ENCODE measurements at regions not wholly inside any gene's neighbourhood (a gene's known extent, or its start where the extent isn't known, plus 50 kb on each side); places are given as distances from the start of the nearest gene placed in this dataset.

GRCh38 chr4:78703079-78703478 lies 73.1 kb upstream of the BMP2K start:
- Histone ChIP-seq H3K9me3 (ENCODE audit: insufficient read depth, low read length, severe bottlenecking) (peaks cover 8% of the 10 kb centered on the region), H3K9ac (ENCODE audit: low read depth, low read length) (no peak overlapping the region), H3K27me3 (ENCODE audit: insufficient read depth, low read length, poor library complexity) (no peaks in the 10 kb centered on the region), H3K4me3 (ENCODE audit: low read depth in 1 of 2, low read length in 2 of 2) (no peak overlapping the region), H3K27ac (ENCODE audit: low read length) (no peak overlapping the region), H3K79me2 (ENCODE audit: insufficient read depth, low read length) (no peaks in the 10 kb centered on the region), H4K20me1 (ENCODE audit: insufficient read depth, low read length) (no peaks in the 10 kb centered on the region), H3K4me2 (ENCODE audit: insufficient read depth, low read length) (no peak overlapping the region), H3K4me1 (ENCODE audit: insufficient read depth, low read length) (no peaks in the 10 kb centered on the region), H3K36me3 (ENCODE audit: insufficient read depth, low read length) (no peaks in the 10 kb centered on the region), H2AFZ (ENCODE audit: low read depth, low read length) (no peak overlapping the region)
- DNase-seq (no peak), ATAC-seq (ENCODE audit: insufficient read depth, low read depth) (no peak)
- TF ChIP-seq EZH2 (IDR thresholded peaks at IDR 0.05; ENCODE audit: borderline replicate concordance, low read depth, low read length, severe bottlenecking): no peak
- no peak for TF ChIP-seq CTCF (IDR thresholded peaks at IDR 0.05; ENCODE audit: borderline replicate concordance, extremely low read depth, low read length, poor library complexity, severe bottlenecking)

DNA sequence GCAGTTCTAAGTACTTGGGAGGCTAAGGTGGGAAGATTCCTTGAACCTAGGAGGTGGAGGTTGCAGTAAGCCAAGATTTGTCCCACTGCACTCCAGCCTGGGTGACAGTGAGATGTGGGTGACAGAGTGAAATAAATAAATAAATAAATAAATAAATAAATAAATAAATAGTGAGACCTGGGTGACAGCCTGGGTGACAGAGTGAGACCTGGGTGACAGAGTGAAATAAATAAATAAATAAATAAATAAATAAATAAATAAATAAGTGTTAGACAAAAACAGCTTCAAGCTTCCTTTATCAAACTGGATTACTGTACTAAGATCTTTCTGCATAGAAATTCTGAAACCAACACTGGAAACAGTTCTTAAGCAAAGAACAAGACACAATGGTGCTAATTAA lies 71.8 kb upstream of the BMP2K start:
- Histone ChIP-seq H4K20me1 (ENCODE audit: insufficient read depth, low read length) (no peaks in the 10 kb centered on the region), H3K9me3 (ENCODE audit: insufficient read depth, low read length, severe bottlenecking) (peaks cover 8% of the 10 kb centered on the region), H3K27me3 (ENCODE audit: insufficient read depth, low read length, poor library complexity) (no peaks in the 10 kb centered on the region), H3K27ac (ENCODE audit: low read length) (no peak overlapping the region), H3K4me1 (ENCODE audit: insufficient read depth, low read length) (no peaks in the 10 kb centered on the region), H2AFZ (ENCODE audit: low read depth, low read length) (no peak overlapping the region), H3K4me3 (ENCODE audit: low read depth in 1 of 2, low read length in 2 of 2) (no peak overlapping the region), H3K36me3 (ENCODE audit: insufficient read depth, low read length) (no peaks in the 10 kb centered on the region), H3K9ac (ENCODE audit: low read depth, low read length) (no peak overlapping the region), H3K79me2 (ENCODE audit: insufficient read depth, low read length) (no peaks in the 10 kb centered on the region), H3K4me2 (ENCODE audit: insufficient read depth, low read length) (no peak overlapping the region)
- TF ChIP-seq EZH2 (IDR thresholded peaks at IDR 0.05; ENCODE audit: borderline replicate concordance, low read depth, low read length, severe bottlenecking) (no peak), CTCF (IDR thresholded peaks at IDR 0.05; ENCODE audit: borderline replicate concordance, extremely low read depth, low read length, poor library complexity, severe bottlenecking) (no peak)
- DNase-seq: no peak
- no peak for ATAC-seq (ENCODE audit: insufficient read depth, low read depth)

GRCh38 chr4:78704981-78705683 lies 71.0 kb upstream of the BMP2K start:
- H3K79me2 ChIP-seq (ENCODE audit: insufficient read depth, low read length): no peaks in the 10 kb centered on the region
- no peaks in the 10 kb centered on the region for H4K20me1 ChIP-seq (ENCODE audit: insufficient read depth, low read length)
- peaks cover 8% of the 10 kb centered on the region for H3K9me3 ChIP-seq (ENCODE audit: insufficient read depth, low read length, severe bottlenecking)
- H3K27me3 ChIP-seq (ENCODE audit: insufficient read depth, low read length, poor library complexity): no peaks in the 10 kb centered on the region
- H3K9ac ChIP-seq (ENCODE audit: low read depth, low read length): no peak overlapping the region
- no peak overlapping the region for H2AFZ ChIP-seq (ENCODE audit: low read depth, low read length)
- H3K4me1 ChIP-seq (ENCODE audit: insufficient read depth, low read length): no peaks in the 10 kb centered on the region
- no peak overlapping the region for H3K4me3 ChIP-seq (ENCODE audit: low read depth in 1 of 2, low read length in 2 of 2)
- DNase-seq: no peak
- TF ChIP-seq EZH2 (IDR thresholded peaks at IDR 0.05; ENCODE audit: borderline replicate concordance, low read depth, low read length, severe bottlenecking) (no peak), CTCF (IDR thresholded peaks at IDR 0.05; ENCODE audit: borderline replicate concordance, extremely low read depth, low read length, poor library complexity, severe bottlenecking) (no peak)
- no peak for ATAC-seq (ENCODE audit: insufficient read depth, low read depth)
- H3K27ac ChIP-seq (ENCODE audit: low read length): no peak overlapping the region
- no peak overlapping the region for H3K4me2 ChIP-seq (ENCODE audit: insufficient read depth, low read length)
- H3K36me3 ChIP-seq (ENCODE audit: insufficient read depth, low read length): no peaks in the 10 kb centered on the region

Measured in DND-41 (cell line).